Spinal cord (tissue), 9 donors: ENCODE measurements at regions not wholly inside any gene's neighbourhood (a gene's known extent, or its start where the extent isn't known, plus 50 kb on each side); places are given as distances from the start of the nearest gene placed in this dataset.

Experiments
- DNase-seq, 6 donors: peaks; one replicate each; pipeline versions ENCODE4 v3.0.0 to v3.0.0-alpha.2; 2013 to 2015; ENCODE audit warnings: low spot score in 6 of 6, low read depth in 4 of 6
- H3K27ac ChIP-seq: one replicate; pipeline ENCODE4 v1.5.1; 2013; ENCODE audit warnings: low read depth, low read length, control low read depth
- H3K27me3 ChIP-seq: one replicate; pipeline ENCODE4 v1.6.1; 2013; ENCODE audit warnings: low read length; ENCODE audit not compliant: control insufficient read depth, insufficient read depth
- H3K36me3 ChIP-seq: one replicate; pipeline ENCODE4 v1.6.1; 2013; ENCODE audit warnings: low read length; ENCODE audit not compliant: control insufficient read depth, insufficient read depth
- H3K4me1 ChIP-seq: one replicate; pipeline ENCODE4 v1.6.1; 2013; ENCODE audit warnings: low read length; ENCODE audit not compliant: control insufficient read depth, insufficient read depth
- H3K4me3 ChIP-seq: one replicate; pipeline ENCODE4 v1.5.1; 2013; ENCODE audit warnings: low read depth, low read length, control low read depth
- H3K9me3 ChIP-seq: one replicate; pipeline ENCODE4 v1.6.1; 2013; ENCODE audit warnings: low read length; ENCODE audit not compliant: control insufficient read depth, insufficient read depth
- WGBS: methylation state at CpG from one replicate; pipeline ENCODE4 v1.1.5; 2013; ENCODE audit warnings: missing lambda C conversion rate; ENCODE audit not compliant: insufficient coverage; 5-methylcytosine and 5-hydroxymethylcytosine counted together
- donor health status: healthy.

- no peak overlapping the region for H3K4me3 ChIP-seq
- peaks cover 3% of the 10 kb centered on the region for H3K4me1 ChIP-seq
- no peak overlapping the region for H3K27ac ChIP-seq
- H3K36me3 ChIP-seq = no peaks in the 10 kb centered on the region
- H3K9me3 ChIP-seq = no peaks in the 10 kb centered on the region
- no peaks in the 10 kb centered on the region for H3K27me3 ChIP-seq
- DNase-seq = no peak
- 100% methylated on average over 1 of the region's 4 CpGs for WGBS
Measured at GRCh38 chr12:67459578-67459977, 189.0 kb upstream of the DYRK2 start.

DNA sequence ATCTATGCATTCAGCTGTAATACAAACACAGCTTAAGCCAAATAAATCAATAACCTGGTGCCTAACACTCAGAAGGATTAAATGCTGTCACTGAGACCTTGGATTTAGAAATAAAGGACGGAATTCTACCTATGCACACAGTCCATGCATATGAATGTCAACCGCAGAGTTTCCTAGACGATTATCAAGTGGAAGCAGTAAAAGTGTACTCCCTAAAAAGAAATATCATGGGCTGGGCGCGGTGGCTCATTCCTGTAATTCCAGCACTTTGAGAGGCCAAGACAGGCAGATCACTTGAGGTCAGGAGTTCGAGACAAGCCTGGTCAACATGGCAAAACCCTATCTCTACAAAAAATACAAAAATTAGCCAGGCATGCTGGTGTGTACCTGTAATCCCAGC is 188.2 kb upstream of the DYRK2 start:
- H3K36me3 ChIP-seq = no peaks in the 10 kb centered on the region
- no CpG with 5 or more reads among the region's 6 CpGs for WGBS
- H3K4me3 ChIP-seq = no peak overlapping the region
- DNase-seq = no peak
- H3K27ac ChIP-seq = no peak overlapping the region
- H3K4me1 ChIP-seq = peaks cover 3% of the 10 kb centered on the region
- no peaks in the 10 kb centered on the region for H3K27me3 ChIP-seq
- no peaks in the 10 kb centered on the region for H3K9me3 ChIP-seq

- H3K4me1 ChIP-seq = peaks cover 15% of the 10 kb centered on the region
- H3K36me3 ChIP-seq = no peaks in the 10 kb centered on the region
- WGBS = 92% methylated on average over 2 of the region's 2 CpGs
- H3K27ac ChIP-seq = no peak overlapping the region
- no peak for DNase-seq
- H3K27me3 ChIP-seq = no peaks in the 10 kb centered on the region
- peaks cover 2% of the 10 kb centered on the region for H3K9me3 ChIP-seq
- H3K4me3 ChIP-seq = no peak overlapping the region
Measured at GRCh38 chr12:67468549-67469245, 179.8 kb upstream of the DYRK2 start.

DNA sequence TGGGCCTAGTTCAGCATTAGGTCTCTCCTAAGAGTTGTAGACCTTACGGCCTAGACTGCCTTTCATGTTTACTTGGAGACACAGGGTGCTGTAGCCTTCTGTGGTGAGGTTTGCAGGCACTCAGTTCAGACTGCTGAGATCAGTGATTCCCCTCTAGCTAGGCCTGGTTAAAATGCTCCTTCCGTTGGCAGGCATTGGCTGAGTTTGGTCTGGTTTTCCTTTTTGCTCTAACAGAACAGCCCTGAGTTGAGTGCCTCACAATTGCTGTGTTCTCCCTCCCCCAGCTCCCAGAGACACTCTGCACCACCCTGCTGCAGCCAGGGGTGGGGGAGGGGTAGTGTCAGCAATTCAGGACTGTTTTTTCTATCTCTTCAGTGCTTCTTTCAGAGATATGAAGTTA is 178.9 kb upstream of the DYRK2 start:
- DNase-seq = peak in 2 of 6 donors; percentile 48 to 59
- WGBS = 85% methylated on average over 1 of the region's 2 CpGs

DNA sequence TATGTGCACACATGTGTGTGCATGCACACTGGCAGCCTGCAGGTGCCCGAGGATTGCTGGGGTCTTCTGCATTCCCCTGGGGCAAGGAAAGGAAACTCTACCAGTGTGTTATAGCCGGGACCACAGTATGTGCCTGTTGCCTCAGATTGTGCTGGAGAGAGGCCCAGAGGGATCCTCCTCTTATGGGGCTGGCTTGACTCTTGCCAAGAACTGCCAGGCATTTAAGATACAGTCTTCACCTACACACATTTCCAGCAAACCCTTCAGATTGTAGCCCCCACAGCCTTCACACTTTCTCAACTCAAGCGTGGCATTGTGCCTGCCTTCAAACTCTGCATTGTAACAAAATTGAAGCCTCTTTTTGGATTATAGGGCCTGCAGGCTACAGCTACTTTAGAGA is 176.7 kb upstream of the DYRK2 start:
- peaks cover 2% of the 10 kb centered on the region for H3K9me3 ChIP-seq
- H3K27ac ChIP-seq = no peak overlapping the region
- H3K4me3 ChIP-seq = no peak overlapping the region
- DNase-seq = peak in 2 of 6 donors; percentile 28 to 89
- H3K4me1 ChIP-seq = peaks cover 15% of the 10 kb centered on the region
- no peaks in the 10 kb centered on the region for H3K27me3 ChIP-seq
- WGBS = 51% methylated on average over 3 of the region's 3 CpGs
- no peaks in the 10 kb centered on the region for H3K36me3 ChIP-seq

More for the DNA sequence above, 178.9 kb upstream of the DYRK2 start:
- H3K36me3 ChIP-seq = no peaks in the 10 kb centered on the region
- no peaks in the 10 kb centered on the region for H3K27me3 ChIP-seq
- H3K4me1 ChIP-seq = peaks cover 15% of the 10 kb centered on the region
- no peak overlapping the region for H3K4me3 ChIP-seq
- peaks cover 2% of the 10 kb centered on the region for H3K9me3 ChIP-seq
- H3K27ac ChIP-seq = no peak overlapping the region

- DNase-seq = peak in 2 of 6 donors; percentile 45 to 92
- Histone ChIP-seq H3K4me3 (no peak overlapping the region), H3K9me3 (no peaks in the 10 kb centered on the region), H3K27ac (no peak overlapping the region), H3K4me1 (peaks cover 15% of the 10 kb centered on the region), H3K36me3 (no peaks in the 10 kb centered on the region), H3K27me3 (no peaks in the 10 kb centered on the region)
- 22% methylated on average over 1 of the region's 1 CpG for WGBS
Measured at GRCh38 chr12:67472539-67472938, 176.0 kb upstream of the DYRK2 start.

GRCh38 chr12:67474934-67475620 is 173.5 kb upstream of the DYRK2 start:
- Histone ChIP-seq H3K27ac (no peak overlapping the region), H3K36me3 (no peaks in the 10 kb centered on the region), H3K4me3 (no peak overlapping the region), H3K9me3 (no peaks in the 10 kb centered on the region), H3K4me1 (peaks cover 5% of the 10 kb centered on the region), H3K27me3 (no peaks in the 10 kb centered on the region)
- no peak for DNase-seq
- WGBS = no CpG with 5 or more reads among the region's 3 CpGs

GRCh38 chr12:67475725-67476124 is 172.8 kb upstream of the DYRK2 start:
- H3K4me1 ChIP-seq = peaks cover 5% of the 10 kb centered on the region
- H3K36me3 ChIP-seq = no peaks in the 10 kb centered on the region
- 50% methylated on average over 1 of the region's 2 CpGs for WGBS

DNA sequence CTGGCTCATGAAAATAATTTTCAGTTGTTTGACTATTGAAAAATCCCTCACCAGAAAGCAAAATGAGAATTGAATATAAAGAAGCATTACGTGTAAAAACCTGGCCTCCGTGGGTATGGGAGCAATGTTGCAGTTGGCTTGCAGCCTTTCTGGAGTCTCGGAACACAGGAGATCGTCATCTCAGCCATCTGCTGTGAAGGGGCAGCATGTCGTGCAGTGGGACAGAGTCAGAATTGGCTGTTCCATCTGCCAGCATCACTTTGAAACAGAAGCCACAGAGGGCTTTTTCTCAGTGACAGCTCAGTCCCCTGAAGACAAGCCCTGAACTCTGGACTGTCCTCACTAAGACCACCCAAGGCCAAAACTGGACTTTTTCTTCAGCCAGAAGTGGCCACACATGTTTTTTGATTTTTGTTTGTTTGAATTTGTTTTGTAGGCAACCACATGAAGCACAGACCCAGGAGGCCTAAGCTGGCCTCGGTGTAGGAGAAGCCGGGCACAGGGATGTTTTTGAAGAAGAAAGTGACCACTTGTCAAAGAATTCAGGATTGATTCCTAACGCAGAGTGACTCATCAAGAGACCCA is 170.8 kb upstream of the DYRK2 start:
- WGBS = 69% methylated on average over 8 of the region's 8 CpGs
- H3K27ac ChIP-seq = no peak overlapping the region
- H3K9me3 ChIP-seq = no peaks in the 10 kb centered on the region
- H3K36me3 ChIP-seq = no peaks in the 10 kb centered on the region
- no peak overlapping the region for H3K4me3 ChIP-seq
- H3K4me1 ChIP-seq = no peaks in the 10 kb centered on the region
- peak in 2 of 6 donors; percentile 28 to 75 for DNase-seq
- no peaks in the 10 kb centered on the region for H3K27me3 ChIP-seq

More at GRCh38 chr12:67475725-67476124, 172.8 kb upstream of the DYRK2 start:
- no peak overlapping the region for H3K4me3 ChIP-seq
- H3K27me3 ChIP-seq = no peaks in the 10 kb centered on the region
- DNase-seq = no peak
- no peak overlapping the region for H3K27ac ChIP-seq
- no peaks in the 10 kb centered on the region for H3K9me3 ChIP-seq
